ENCODE measurements at regions not wholly inside any gene's neighbourhood (a gene's known extent, or its start where the extent isn't known, plus 50 kb on each side); places are given as distances from the start of the nearest gene placed in this dataset.
"Not testable (repeated sequence)": the region's sequence is repeated elsewhere in the genome, so short reads cannot be mapped to it uniquely, and the experiment has no call there.

GRCh38 chr10:113474752-113475151, 78.1 kb upstream of the HABP2 start:
- DNase-seq, result no peak

- DNase-seq, result no peak
These were observed 77.5 kb upstream of the HABP2 start for GRCh38 chr10:113475381-113475807.

GRCh38 chr10:113476191-113476590, 76.7 kb upstream of the HABP2 start:
- no peak for DNase-seq

- no peak for DNase-seq
These were observed 76.2 kb upstream of the HABP2 start for GRCh38 chr10:113476673-113477072.

- no peak for DNase-seq
These were observed 75.4 kb upstream of the HABP2 start for GRCh38 chr10:113477451-113477850.

GRCh38 chr10:113479346-113480080, 73.3 kb upstream of the HABP2 start:
- DNase-seq, result no peak

- DNase-seq, result no peak
These were observed 72.8 kb upstream of the HABP2 start for GRCh38 chr10:113480081-113480360.

- DNase-seq, result no peak
These were observed 71.9 kb upstream of the HABP2 start for GRCh38 chr10:113480851-113481502.

GRCh38 chr10:113484487-113484886, 68.4 kb upstream of the HABP2 start:
- no peak for DNase-seq

GRCh38 chr10:113485736-113486135, 67.1 kb upstream of the HABP2 start:
- DNase-seq, result no peak

GRCh38 chr10:113486531-113486930, 66.3 kb upstream of the HABP2 start:
- no peak for DNase-seq

- no peak for DNase-seq
These were observed 65.7 kb upstream of the HABP2 start for GRCh38 chr10:113487154-113487553.

GRCh38 chr10:113488186-113488585, 64.7 kb upstream of the HABP2 start:
- no peak for DNase-seq

GRCh38 chr10:113489522-113489921, 63.3 kb upstream of the HABP2 start:
- not testable (repeated sequence) for DNase-seq

GRCh38 chr10:113491967-113492565, 60.8 kb upstream of the HABP2 start:
- DNase-seq, result no peak

- no peak for DNase-seq
These were observed 59.7 kb upstream of the HABP2 start for GRCh38 chr10:113493195-113493594.

GRCh38 chr10:113493882-113494301, 59.0 kb upstream of the HABP2 start:
- DNase-seq, result no peak

GRCh38 chr10:113494761-113495160, 58.1 kb upstream of the HABP2 start:
- no peak for DNase-seq

- no peak for DNase-seq
These were observed 57.3 kb upstream of the HABP2 start for GRCh38 chr10:113495553-113495952.

- DNase-seq, result no peak
These were observed 56.4 kb upstream of the HABP2 start for GRCh38 chr10:113496111-113497109.

- no peak for DNase-seq
These were observed 55.7 kb upstream of the HABP2 start for GRCh38 chr10:113497198-113497597.

GRCh38 chr10:113498997-113499396, 53.9 kb upstream of the HABP2 start:
- no peak for DNase-seq

GRCh38 chr10:113499806-113500205, 53.0 kb upstream of the HABP2 start:
- DNase-seq, result no peak

Data from stimulated activated CD4-positive, alpha-beta T cell treated with anti-CD3 and anti-CD28 coated beads, Interleukin-2, amount 100 ng/mL, for 24 hours (primary cell).